Endothelial cell of umbilical vein (primary cell): ENCODE measurements at regions not wholly inside any gene's neighbourhood (a gene's known extent, or its start where the extent isn't known, plus 50 kb on each side); places are given as distances from the start of the nearest gene placed in this dataset.
A peak's percentile ranks its signal among the peaks of the same experiment; 100 is the strongest.

Experiments
- BruUV-seq: library from RNA; stranded (reverse); fragments of 400-500 nt; replicated peaks from 2 replicates; lab custom pipeline; 2021; lab: Mats Ljungman, UMichigan
- CTCF ChIA-PET: fragments of 300-600, 350-600 bp; sonication (Branson Sonifier 250); formaldehyde crosslinking; loops from one replicate; lab custom pipeline; 2021; ENCODE audit warnings: antibody characterized with exemption, inconsistent platforms; lab: Charles Lee
- POLR2A ChIA-PET: fragments of 300-600, 350-600 bp; sonication (Branson Sonifier 250); formaldehyde crosslinking; loops from one replicate; lab custom pipeline; 2021; ENCODE audit warnings: antibody characterized with exemption, inconsistent platforms; lab: Charles Lee
- DNase-seq: peaks from one replicate; pipeline ENCODE4 v3.0.0-alpha.2; 2011; ENCODE audit warnings: low read depth, low spot score
- FAIRE-seq: peaks from 2 replicates; lab custom pipeline; 2011; peaks lifted over from hg19 to GRCh38; lab: Jason Lieb, UNC
- H2AFZ ChIP-seq: 2 replicates; pipeline ENCODE4 v1.6.0; 2012; ENCODE audit warnings: low read depth, low read length, control low read depth, inconsistent platforms
- H3K27ac ChIP-seq: 2 replicates; pipeline ENCODE4 v1.5.1; 2011; ENCODE audit warnings: low read depth, mild to moderate bottlenecking, control low read depth, low read length, moderate library complexity; ENCODE audit not compliant: insufficient read depth
- H3K27me3 ChIP-seq, 2 experiments: 2 replicates each; pipeline versions ENCODE4 v1.6.0 to v1.6.1; 2011; ENCODE audit warnings: low read length in 2 of 2, mixed read lengths in 1 of 2; ENCODE audit not compliant: control insufficient read depth in 2 of 2, insufficient read depth in 2 of 2
- H3K36me3 ChIP-seq, 2 experiments: 2 replicates in 1 of 2; 3 replicates in 1 of 2; pipeline ENCODE4 v1.5.1; 2011; ENCODE audit warnings: low read length in 2 of 2, mild to moderate bottlenecking in 1 of 2, moderate library complexity in 1 of 2; ENCODE audit not compliant: control insufficient read depth in 2 of 2, insufficient read depth in 2 of 2; ENCODE audit errors: extremely low read depth in 1 of 2
- H3K4me1 ChIP-seq: 3 replicates; pipeline ENCODE4 v1.5.1; 2011; ENCODE audit warnings: mild to moderate bottlenecking, low read length; ENCODE audit not compliant: control insufficient read depth, insufficient read depth; ENCODE audit errors: extremely low read depth
- H3K4me2 ChIP-seq: 2 replicates; pipeline ENCODE4 v1.6.1; 2011; ENCODE audit warnings: low read length, control low read depth, mixed read lengths; ENCODE audit not compliant: insufficient read depth
- H3K4me3 ChIP-seq, 3 experiments: fragments of 200-600 bp in 1 of 3; sonication (generic), shearing (Covaris generic) in 1 of 3; replicated peaks in 1 of 3; 2 replicates each; pipeline ENCODE4 v1.5.1; 2011 to 2016; ENCODE audit warnings: control low read depth in 3 of 3, low read length in 3 of 3, mild to moderate bottlenecking in 2 of 3, inconsistent platforms in 1 of 3, low read depth in 1 of 3, moderate library complexity in 1 of 3; ENCODE audit not compliant: insufficient read depth in 1 of 3
- H3K79me2 ChIP-seq: 2 replicates; pipeline ENCODE4 v1.6.0; 2012; ENCODE audit warnings: low read length, inconsistent platforms; ENCODE audit not compliant: control insufficient read depth, insufficient read depth
- H3K9ac ChIP-seq: replicated peaks from 2 replicates; pipeline ENCODE3; 2011; ENCODE audit warnings: low read length, control low read depth; ENCODE audit not compliant: insufficient read depth; ENCODE audit errors: extremely low read depth
- H3K9me1 ChIP-seq: replicated peaks from 3 replicates; pipeline ENCODE4 v1.6.0; 2011; ENCODE audit warnings: mild to moderate bottlenecking, low read length; ENCODE audit not compliant: control insufficient read depth, insufficient read depth; ENCODE audit errors: extremely low read depth
- H3K9me3 ChIP-seq: replicated peaks from 2 replicates; pipeline ENCODE4 v1.5.1; 2012; ENCODE audit warnings: low read length, inconsistent platforms; ENCODE audit not compliant: control insufficient read depth, insufficient read depth
- H4K20me1 ChIP-seq: replicated peaks from 2 replicates; pipeline ENCODE3; 2011; ENCODE audit warnings: mild to moderate bottlenecking, low read length; ENCODE audit not compliant: control insufficient read depth, insufficient read depth; ENCODE audit errors: extremely low read depth
- EZH2 ChIP-seq: IDR thresholded peaks from 2 replicates; pipeline ENCODE4 v1.6.1; 2012; ENCODE audit warnings: borderline replicate concordance, low read depth, mild to moderate bottlenecking, moderate library complexity, low read length, inconsistent platforms; ENCODE audit not compliant: severe bottlenecking
- FOS ChIP-seq: IDR thresholded peaks from 2 replicates; pipeline ENCODE4 v1.6.1; 2011; ENCODE audit warnings: mild to moderate bottlenecking, low read length, moderate library complexity, borderline replicate concordance; ENCODE audit not compliant: insufficient read depth
- GATA2 ChIP-seq: IDR thresholded peaks from 2 replicates; pipeline ENCODE4 v1.7.0; 2011; ENCODE audit warnings: low read depth, mild to moderate bottlenecking, moderate library complexity, mixed read lengths, low read length; ENCODE audit not compliant: insufficient read length, insufficient read depth
- JUN ChIP-seq: IDR thresholded peaks from 2 replicates; pipeline ENCODE4 v1.6.1; 2011; ENCODE audit warnings: borderline replicate concordance, low read depth; ENCODE audit not compliant: insufficient read length, insufficient read depth
- MAX ChIP-seq: IDR thresholded peaks from 2 replicates; pipeline ENCODE4 v1.6.1; 2011; ENCODE audit not compliant: insufficient read depth, insufficient read length
- MYC ChIP-seq: IDR thresholded peaks from one replicate; pipeline ENCODE4 v1.6.1; 2011; ENCODE audit warnings: mild to moderate bottlenecking, low read depth, low read length
- POLR2A ChIP-seq: IDR thresholded peaks from 2 replicates; pipeline ENCODE4 v1.6.1; 2012; ENCODE audit warnings: low read depth, mild to moderate bottlenecking, control low read depth, low read length
- POLR2AphosphoS5 ChIP-seq: IDR thresholded peaks from 2 replicates; pipeline ENCODE4 v1.6.1; 2012; ENCODE audit warnings: low read depth, mild to moderate bottlenecking, control low read depth, low read length, moderate library complexity; ENCODE audit not compliant: insufficient read depth
- dilution Hi-C: fragments of 300-500 bp; cut with MboI; formaldehyde crosslinking; loops from one replicate; pipeline ENCODE4 v1.15.0; 2019; ENCODE audit warnings: low sequenced_read_pairs; ENCODE audit not compliant: extremely low pct_ligation_motif_present
- intact Hi-C: fragments of 100-400 bp; cut with micrococcal nuclease; formaldehyde crosslinking; loops from one replicate; pipeline ENCODE4 v1.10.0; 2022
- TF ChIP-seq, protein P1 (sequence below), 2 donors: IDR thresholded peaks; 1 replicate in 1 of 2; 2 replicates in 1 of 2; pipeline ENCODE4 v1.5.1; 2011; ENCODE audit warnings: low read length in 2 of 2, mild to moderate bottlenecking in 2 of 2, moderate library complexity in 2 of 2, control low read depth in 1 of 2, inconsistent platforms in 1 of 2, low read depth in 1 of 2; ENCODE audit not compliant: insufficient read depth in 1 of 2; ENCODE audit errors: extremely low read depth in 1 of 2

- Histone ChIP-seq H3K4me3 (no peak overlapping the region), H3K36me3 (no peaks in the 10 kb centered on the region), H3K4me2 (peak overlapping the region; percentile 62), H3K27ac (peak overlapping the region; percentile 35), H3K27me3 (no peaks in the 10 kb centered on the region), H3K79me2 (no peaks in the 10 kb centered on the region), H3K9me1 (no peaks in the 10 kb centered on the region), H3K9ac (no peak overlapping the region), H3K4me1 (peaks cover 10% of the 10 kb centered on the region), H3K9me3 (no peaks in the 10 kb centered on the region), H4K20me1 (no peaks in the 10 kb centered on the region), H2AFZ (peak overlapping the region; percentile 91)
- dilution Hi-C loops (no loop called here), intact Hi-C loops (no loop called here)
- TF ChIP-seq MAX (no peak), JUN (no peak), EZH2 (no peak), GATA2 (no peak), FOS (no peak), MYC (no peak), POLR2AphosphoS5 (no peak), POLR2A (no peak)
- TF ChIP-seq, protein P1, sequence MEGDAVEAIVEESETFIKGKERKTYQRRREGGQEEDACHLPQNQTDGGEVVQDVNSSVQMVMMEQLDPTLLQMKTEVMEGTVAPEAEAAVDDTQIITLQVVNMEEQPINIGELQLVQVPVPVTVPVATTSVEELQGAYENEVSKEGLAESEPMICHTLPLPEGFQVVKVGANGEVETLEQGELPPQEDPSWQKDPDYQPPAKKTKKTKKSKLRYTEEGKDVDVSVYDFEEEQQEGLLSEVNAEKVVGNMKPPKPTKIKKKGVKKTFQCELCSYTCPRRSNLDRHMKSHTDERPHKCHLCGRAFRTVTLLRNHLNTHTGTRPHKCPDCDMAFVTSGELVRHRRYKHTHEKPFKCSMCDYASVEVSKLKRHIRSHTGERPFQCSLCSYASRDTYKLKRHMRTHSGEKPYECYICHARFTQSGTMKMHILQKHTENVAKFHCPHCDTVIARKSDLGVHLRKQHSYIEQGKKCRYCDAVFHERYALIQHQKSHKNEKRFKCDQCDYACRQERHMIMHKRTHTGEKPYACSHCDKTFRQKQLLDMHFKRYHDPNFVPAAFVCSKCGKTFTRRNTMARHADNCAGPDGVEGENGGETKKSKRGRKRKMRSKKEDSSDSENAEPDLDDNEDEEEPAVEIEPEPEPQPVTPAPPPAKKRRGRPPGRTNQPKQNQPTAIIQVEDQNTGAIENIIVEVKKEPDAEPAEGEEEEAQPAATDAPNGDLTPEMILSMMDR (IDR thresholded peaks at IDR 0.05; ENCODE audit: extremely low read depth in 1 of 2, insufficient read depth in 1 of 2, low read depth in 1 of 2, low read length in 2 of 2): no peak
- FAIRE-seq (peak; percentile 57), DNase-seq (peak; percentile 66)
- CTCF ChIA-PET: interaction anchor here (0.7 to 1.7 kb wide), 4 partner anchors 11 to 322 kb away, joined by 3 to 10 read pairs (median 3); no protein-coding TSS in a partner anchor
- BruUV-seq: no TSS peak
- POLR2A ChIA-PET: interaction anchor here (0.8 kb wide), 1 partner anchor 320 kb away, joined by 3 read pairs; no protein-coding TSS in a partner anchor
Observed at GRCh38 chr13:44117351-44117750, 237.6 kb downstream of the LACC1 start.
